ENCODE measurements at regions not wholly inside any gene's neighbourhood (a gene's known extent, or its start where the extent isn't known, plus 50 kb on each side); places are given as distances from the start of the nearest gene placed in this dataset.

DNA sequence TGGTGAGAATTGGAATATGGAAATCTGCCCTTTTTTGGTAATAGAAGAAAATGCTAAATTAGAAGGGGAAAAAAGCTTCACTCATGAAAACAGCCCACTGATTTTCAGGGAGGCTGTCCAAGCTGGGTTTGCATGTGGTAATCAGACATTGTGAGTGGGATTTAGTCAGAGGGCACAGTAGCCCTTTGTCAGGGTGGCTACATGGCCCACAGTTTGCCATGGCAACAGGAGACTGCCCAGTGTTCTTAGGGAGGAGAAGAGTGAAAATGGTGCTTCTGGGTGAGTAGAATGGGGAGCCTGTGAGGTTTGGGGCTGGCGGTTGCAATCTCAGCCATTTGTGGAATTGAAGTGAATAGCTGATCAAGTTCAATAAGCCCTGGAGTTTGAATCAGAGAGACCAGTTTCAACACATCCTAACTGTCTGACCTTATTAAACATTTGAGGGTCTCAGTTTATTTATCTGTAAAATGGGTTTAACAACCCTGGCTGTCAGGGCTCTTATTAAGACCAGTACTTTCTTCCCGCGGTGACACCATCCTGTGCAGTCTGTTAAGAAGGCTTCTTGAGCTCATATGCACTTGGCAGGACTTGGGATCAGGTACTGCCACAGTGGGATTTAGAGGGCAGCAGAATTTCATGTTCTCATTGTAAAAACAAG lies 107.6 kb upstream of the TNC start:
- no peak overlapping the region for H3K9ac ChIP-seq (ENCODE audit: low read depth in 1 of 2, low read length in 2 of 2)
- H3K27ac ChIP-seq (ENCODE audit: low read depth in 1 of 2, low read length in 2 of 2) = no peak overlapping the region
- no peak overlapping the region for H3K4me3 ChIP-seq (ENCODE audit: low read depth in 1 of 3, low read length in 3 of 3)
- no peaks in the 10 kb centered on the region for H3K36me3 ChIP-seq (ENCODE audit: control insufficient read depth in 4 of 4, insufficient read depth in 3 of 4, low read depth in 1 of 4, low read length in 3 of 4)
- TF ChIP-seq ATF3 (IDR thresholded peaks at IDR 0.05) (no peak), GABPA (IDR thresholded peaks at IDR 0.05 in 1 of 2, conservative IDR thresholded peaks at IDR 0.05 in 1 of 2) (no peak), RAD21 (IDR thresholded peaks at IDR 0.05) (no peak), HNF4G (IDR thresholded peaks at IDR 0.05) (no peak), FOXA2 (IDR thresholded peaks at IDR 0.05) (no peak), TAF1 (conservative IDR thresholded peaks at IDR 0.05) (no peak)
- TF ChIP-seq, protein P1, sequence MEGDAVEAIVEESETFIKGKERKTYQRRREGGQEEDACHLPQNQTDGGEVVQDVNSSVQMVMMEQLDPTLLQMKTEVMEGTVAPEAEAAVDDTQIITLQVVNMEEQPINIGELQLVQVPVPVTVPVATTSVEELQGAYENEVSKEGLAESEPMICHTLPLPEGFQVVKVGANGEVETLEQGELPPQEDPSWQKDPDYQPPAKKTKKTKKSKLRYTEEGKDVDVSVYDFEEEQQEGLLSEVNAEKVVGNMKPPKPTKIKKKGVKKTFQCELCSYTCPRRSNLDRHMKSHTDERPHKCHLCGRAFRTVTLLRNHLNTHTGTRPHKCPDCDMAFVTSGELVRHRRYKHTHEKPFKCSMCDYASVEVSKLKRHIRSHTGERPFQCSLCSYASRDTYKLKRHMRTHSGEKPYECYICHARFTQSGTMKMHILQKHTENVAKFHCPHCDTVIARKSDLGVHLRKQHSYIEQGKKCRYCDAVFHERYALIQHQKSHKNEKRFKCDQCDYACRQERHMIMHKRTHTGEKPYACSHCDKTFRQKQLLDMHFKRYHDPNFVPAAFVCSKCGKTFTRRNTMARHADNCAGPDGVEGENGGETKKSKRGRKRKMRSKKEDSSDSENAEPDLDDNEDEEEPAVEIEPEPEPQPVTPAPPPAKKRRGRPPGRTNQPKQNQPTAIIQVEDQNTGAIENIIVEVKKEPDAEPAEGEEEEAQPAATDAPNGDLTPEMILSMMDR (IDR thresholded peaks at IDR 0.05; ENCODE audit: low read depth, low read length, missing input control) = no peak
- TF ChIP-seq, protein P2, sequence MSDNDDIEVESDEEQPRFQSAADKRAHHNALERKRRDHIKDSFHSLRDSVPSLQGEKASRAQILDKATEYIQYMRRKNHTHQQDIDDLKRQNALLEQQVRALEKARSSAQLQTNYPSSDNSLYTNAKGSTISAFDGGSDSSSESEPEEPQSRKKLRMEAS (IDR thresholded peaks at IDR 0.05) = no peak
- no peaks in the 10 kb centered on the region for H3K4me1 ChIP-seq (ENCODE audit: control insufficient read depth in 4 of 4, insufficient read depth in 4 of 4, low read length in 3 of 4)
- peaks cover 0 to 2% (median 0%) of the 10 kb centered on the region in 4 donors for H3K9me3 ChIP-seq (ENCODE audit: control insufficient read depth in 4 of 4, low read length in 3 of 4)
- H3K27me3 ChIP-seq (ENCODE audit: control insufficient read depth in 4 of 4, insufficient read depth in 4 of 4, low read length in 3 of 4) = peaks cover 0 to 2% (median 0%) of the 10 kb centered on the region in 4 donors
- DNase-seq (ENCODE audit: low spot score) = no peak
- WGBS = 94% methylated on average over 3 of the region's 3 CpGs

DNA sequence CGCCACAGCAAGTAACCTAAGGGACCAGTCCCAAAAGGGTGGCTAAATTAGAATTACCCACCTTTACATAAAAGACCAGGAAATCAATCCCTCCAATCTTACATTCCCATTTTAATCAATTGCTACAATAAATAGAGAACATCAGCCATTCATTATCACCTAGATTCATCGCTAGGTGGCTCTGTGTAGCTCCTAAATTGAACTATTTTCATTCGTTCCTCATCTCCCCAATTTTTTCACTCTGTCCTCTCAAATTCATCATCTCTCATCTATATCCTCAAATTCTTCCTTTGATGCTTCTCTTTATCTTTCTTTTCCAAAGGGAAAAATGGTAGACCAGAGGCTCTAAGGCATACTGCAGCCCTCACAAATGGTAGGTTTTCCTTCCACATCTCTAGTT lies 108.2 kb upstream of the TNC start:
- WGBS = 82% methylated on average over 3 of the region's 3 CpGs
- Histone ChIP-seq H3K4me1 (ENCODE audit: control insufficient read depth in 4 of 4, insufficient read depth in 4 of 4, low read length in 3 of 4) (no peaks in the 10 kb centered on the region), H3K9ac (ENCODE audit: low read depth in 1 of 2, low read length in 2 of 2) (no peak overlapping the region), H3K36me3 (ENCODE audit: control insufficient read depth in 4 of 4, insufficient read depth in 3 of 4, low read depth in 1 of 4, low read length in 3 of 4) (no peaks in the 10 kb centered on the region), H3K9me3 (ENCODE audit: control insufficient read depth in 4 of 4, low read length in 3 of 4) (peaks cover 0 to 2% (median 0%) of the 10 kb centered on the region in 4 donors), H3K27ac (ENCODE audit: low read depth in 1 of 2, low read length in 2 of 2) (no peak overlapping the region), H3K4me3 (ENCODE audit: low read depth in 1 of 3, low read length in 3 of 3) (no peak overlapping the region), H3K27me3 (ENCODE audit: control insufficient read depth in 4 of 4, insufficient read depth in 4 of 4, low read length in 3 of 4) (no peaks in the 10 kb centered on the region)
- TF ChIP-seq, protein P2 (IDR thresholded peaks at IDR 0.05) = no peak
- TF ChIP-seq FOXA1 (IDR thresholded peaks at IDR 0.05) = no peak
- no peak for TF ChIP-seq RXRA (IDR thresholded peaks at IDR 0.05)
- no peak for TF ChIP-seq TAF1 (conservative IDR thresholded peaks at IDR 0.05)
- no peak for TF ChIP-seq YY1 (IDR thresholded peaks at IDR 0.05)
- TF ChIP-seq NR2F2 (IDR thresholded peaks at IDR 0.05) = no peak
- no peak for TF ChIP-seq RAD21 (IDR thresholded peaks at IDR 0.05)
- no peak for TF ChIP-seq ATF3 (IDR thresholded peaks at IDR 0.05)
- TF ChIP-seq JUND (IDR thresholded peaks at IDR 0.05) = no peak
- TF ChIP-seq GABPA (IDR thresholded peaks at IDR 0.05 in 1 of 2, conservative IDR thresholded peaks at IDR 0.05 in 1 of 2) = no peak
- TF ChIP-seq EGR1 (IDR thresholded peaks at IDR 0.05; ENCODE audit: low read depth in 2 of 2) = no peak
- TF ChIP-seq HNF4A (conservative IDR thresholded peaks at IDR 0.05) = no peak
- TF ChIP-seq HNF4G (IDR thresholded peaks at IDR 0.05) = no peak
- TF ChIP-seq ZBTB33 (IDR thresholded peaks at IDR 0.05) = no peak
- no peak for TF ChIP-seq SP1 (IDR thresholded peaks at IDR 0.05)
- no peak for DNase-seq (ENCODE audit: low spot score)

Data from liver (tissue), 8 donors.